ENCODE measurements at regions not wholly inside any gene's neighbourhood (a gene's known extent, or its start where the extent isn't known, plus 50 kb on each side); places are given as distances from the start of the nearest gene placed in this dataset.

DNA sequence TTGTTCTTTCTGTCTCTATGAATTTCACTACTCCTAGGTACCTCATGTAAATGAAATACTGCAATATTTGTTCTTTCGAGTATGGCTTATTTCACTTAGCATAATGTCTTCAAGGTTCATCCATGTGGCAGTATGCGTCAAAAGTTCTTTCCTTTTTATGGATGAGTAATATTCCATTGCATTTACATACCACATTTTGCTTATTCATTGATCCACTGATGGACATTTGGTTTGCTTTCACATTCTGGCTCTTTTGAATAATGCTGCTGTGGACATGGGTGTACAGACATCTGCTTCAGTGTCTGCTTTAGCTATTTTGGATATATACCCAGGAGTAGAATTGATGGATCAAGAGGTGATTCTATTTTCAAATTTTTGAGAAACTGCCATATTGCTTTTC, 144.2 kb upstream of the PAPPA start:
- TF ChIP-seq EGR1 (IDR thresholded peaks at IDR 0.05) (no peak), CEBPB (IDR thresholded peaks at IDR 0.05) (no peak), EP300 (IDR thresholded peaks at IDR 0.05; ENCODE audit: borderline replicate concordance) (no peak), CREB1 (IDR thresholded peaks at IDR 0.05; ENCODE audit: low read depth) (no peak), YY1 (IDR thresholded peaks at IDR 0.05; ENCODE audit: low read depth) (no peak), RAD21 (IDR thresholded peaks at IDR 0.05; ENCODE audit: low read depth) (no peak), NFIC (IDR thresholded peaks at IDR 0.05) (no peak), FOXM1 (IDR thresholded peaks at IDR 0.05; ENCODE audit: borderline replicate concordance, low read depth) (no peak)
